H9 (cell line): ENCODE measurements at regions not wholly inside any gene's neighbourhood (a gene's known extent, or its start where the extent isn't known, plus 50 kb on each side); places are given as distances from the start of the nearest gene placed in this dataset.

Experiments
- DNase-seq: peaks from one replicate; pipeline ENCODE4 v3.0.0-alpha.2; 2017
- H2AFZ ChIP-seq: one replicate; pipeline ENCODE4 v1.6.1; 2013; ENCODE audit warnings: mild to moderate bottlenecking, low read length, control low read depth, moderate library complexity
- H2AK5ac ChIP-seq: 2 replicates; pipeline ENCODE4 v1.6.1; 2013; ENCODE audit warnings: low read length, control low read depth, mixed read lengths; ENCODE audit not compliant: insufficient read length
- H2BK120ac ChIP-seq: one replicate; pipeline ENCODE4 v1.6.1; 2013; ENCODE audit warnings: low read depth, mild to moderate bottlenecking, low read length, control low read depth, inconsistent platforms; ENCODE audit not compliant: poor library complexity, severe bottlenecking
- H2BK12ac ChIP-seq: 2 replicates; pipeline ENCODE4 v1.6.1; 2013; ENCODE audit warnings: low read length, control low read depth, mixed read lengths, low read depth; ENCODE audit not compliant: insufficient read length
- H2BK15ac ChIP-seq: 2 replicates; pipeline ENCODE4 v1.6.1; 2013; ENCODE audit warnings: low read depth, low read length, control low read depth
- H2BK20ac ChIP-seq: one replicate; pipeline ENCODE4 v1.6.1; 2013; ENCODE audit warnings: low read depth, mild to moderate bottlenecking, low read length, control low read depth, inconsistent platforms; ENCODE audit not compliant: poor library complexity, severe bottlenecking
- H2BK5ac ChIP-seq: 2 replicates; pipeline ENCODE4 v1.6.1; 2013; ENCODE audit warnings: low read length, control low read depth, mixed read lengths; ENCODE audit not compliant: insufficient read length
- H3K14ac ChIP-seq: 2 replicates; pipeline ENCODE4 v1.6.1; 2013; ENCODE audit warnings: low read length, control low read depth; ENCODE audit not compliant: insufficient read depth
- H3K18ac ChIP-seq: 2 replicates; pipeline ENCODE4 v1.6.1; 2013; ENCODE audit warnings: low read depth, mild to moderate bottlenecking, mixed read lengths, low read length, control low read depth; ENCODE audit not compliant: insufficient read length
- H3K23ac ChIP-seq: 2 replicates; pipeline ENCODE4 v1.6.1; 2013; ENCODE audit warnings: low read length, control low read depth, mixed read lengths, low read depth; ENCODE audit not compliant: insufficient read length
- H3K23me2 ChIP-seq: 2 replicates; pipeline ENCODE4 v1.6.1; 2013; ENCODE audit warnings: low read depth, mild to moderate bottlenecking, mixed read lengths, low read length, control low read depth; ENCODE audit not compliant: insufficient read length, poor library complexity, severe bottlenecking
- H3K27ac ChIP-seq: 2 replicates; pipeline ENCODE4 v1.5.1; 2013; ENCODE audit warnings: low read length, control low read depth, mixed read lengths, low read depth; ENCODE audit not compliant: insufficient read length
- H3K27me3 ChIP-seq: 2 replicates; pipeline ENCODE4 v1.6.1; 2013; ENCODE audit warnings: low read length, control low read depth, inconsistent platforms; ENCODE audit not compliant: insufficient read depth
- H3K4ac ChIP-seq: 2 replicates; pipeline ENCODE4 v1.6.1; 2013; ENCODE audit warnings: low read depth, mild to moderate bottlenecking, control low read depth, inconsistent platforms, low read length, moderate library complexity
- H3K4me1 ChIP-seq: 2 replicates; pipeline ENCODE4 v1.6.1; 2013; ENCODE audit warnings: low read length, control low read depth, inconsistent platforms; ENCODE audit not compliant: insufficient read depth
- H3K4me2 ChIP-seq: 2 replicates; pipeline ENCODE4 v1.6.1; 2013; ENCODE audit warnings: low read length, control low read depth, mixed read lengths; ENCODE audit not compliant: insufficient read length, insufficient read depth
- H3K56ac ChIP-seq: 2 replicates; pipeline ENCODE4 v1.6.1; 2013; ENCODE audit warnings: low read depth, mild to moderate bottlenecking, mixed read lengths, low read length, control low read depth; ENCODE audit not compliant: insufficient read length
- H3K79me1 ChIP-seq: 2 replicates; pipeline ENCODE4 v1.6.1; 2013; ENCODE audit warnings: low read depth, mild to moderate bottlenecking, moderate library complexity, low read length, control low read depth, inconsistent platforms; ENCODE audit not compliant: insufficient read depth, poor library complexity, severe bottlenecking
- H3K79me2 ChIP-seq: 2 replicates; pipeline ENCODE4 v1.6.1; 2013; ENCODE audit warnings: low read length, control low read depth, inconsistent platforms; ENCODE audit not compliant: insufficient read depth
- H3K9ac ChIP-seq: 2 replicates; pipeline ENCODE4 v1.6.1; 2013; ENCODE audit warnings: low read length, control low read depth, mixed read lengths; ENCODE audit not compliant: insufficient read length; ENCODE audit errors: extremely low read depth
- H3K9me3 ChIP-seq: one replicate; pipeline ENCODE4 v1.6.1; 2013; ENCODE audit warnings: low read depth, low read length, inconsistent platforms; ENCODE audit not compliant: control insufficient read depth
- H3T11ph ChIP-seq: one replicate; pipeline ENCODE4 v1.6.1; 2013; ENCODE audit warnings: mild to moderate bottlenecking, low read length, control low read depth, inconsistent platforms
- H4K20me1 ChIP-seq: one replicate; pipeline ENCODE4 v1.6.1; 2013; ENCODE audit not compliant: control insufficient read depth, insufficient read length, insufficient read depth
- H4K5ac ChIP-seq: 2 replicates; pipeline ENCODE4 v1.6.1; 2013; ENCODE audit warnings: low read depth, mild to moderate bottlenecking, mixed read lengths, low read length, control low read depth; ENCODE audit not compliant: insufficient read length
- H4K8ac ChIP-seq: replicated peaks from 2 replicates; pipeline ENCODE4 v1.6.1; 2013; ENCODE audit warnings: low read length, control low read depth, mixed read lengths, low read depth; ENCODE audit not compliant: insufficient read length
- H4K91ac ChIP-seq: 2 replicates; pipeline ENCODE4 v1.6.1; 2013; ENCODE audit warnings: low read depth, mild to moderate bottlenecking, moderate library complexity, mixed read lengths, low read length, control low read depth; ENCODE audit not compliant: insufficient read length
- H3K27ac Mint-ChIP-seq, 3 experiments: 2 replicates in 2 of 3; 3 replicates in 1 of 3; pipeline ENCODE4 v1.8.0; 2020 to 2021; ENCODE audit warnings: mixed read lengths in 3 of 3, mild to moderate bottlenecking in 1 of 3, moderate library complexity in 1 of 3
- H3K27me3 Mint-ChIP-seq: 2 replicates; pipeline ENCODE4 v1.8.0; 2021; ENCODE audit warnings: low read depth, mild to moderate bottlenecking, moderate library complexity, mixed read lengths
- H3K36me3 Mint-ChIP-seq, 3 experiments: 2 replicates in 2 of 3; 3 replicates in 1 of 3; pipeline ENCODE4 v1.8.0; 2020 to 2021; ENCODE audit warnings: low read depth in 3 of 3, mixed read lengths in 3 of 3; ENCODE audit not compliant: insufficient read depth in 1 of 3
- H3K4me1 Mint-ChIP-seq, 2 experiments: 2 replicates each; pipeline ENCODE4 v1.8.0; 2020; ENCODE audit warnings: mixed read lengths in 2 of 2
- H3K4me3 Mint-ChIP-seq, 2 experiments: 2 replicates in 1 of 2; 3 replicates in 1 of 2; pipeline ENCODE4 v1.8.0; 2020 to 2021; ENCODE audit warnings: mild to moderate bottlenecking in 2 of 2, mixed read lengths in 2 of 2, moderate library complexity in 1 of 2
- H3K9me3 Mint-ChIP-seq, 2 experiments: 2 replicates in 1 of 2; 3 replicates in 1 of 2; pipeline ENCODE4 v1.8.0; 2020; ENCODE audit warnings: mild to moderate bottlenecking in 2 of 2, mixed read lengths in 2 of 2, moderate library complexity in 1 of 2
- CTCF ChIP-seq: fragments of 200-600 bp; sonication (generic); conservative IDR thresholded peaks from 3 replicates; pipeline ENCODE4 v1.8.0; 2021; ENCODE audit warnings: antibody characterized with exemption, mild to moderate bottlenecking
- WGBS: extraction: QIAGEN DNeasy Blood & Tissue Kit; methylation state at CpG from one replicate; pipeline ENCODE4 v1.1.7; 2013; ENCODE audit warnings: missing lambda C conversion rate, low lambda C conversion rate, mixed read lengths; ENCODE audit not compliant: insufficient read length; ENCODE audit errors: extremely low coverage; 5-methylcytosine and 5-hydroxymethylcytosine counted together

GRCh38 chr16:6618874-6619273, 713.8 kb upstream of the RBFOX1 start:
- no peak overlapping the region for H2BK12ac ChIP-seq
- no peak overlapping the region for H2BK15ac ChIP-seq
- no peak overlapping the region for H3K23ac ChIP-seq
- Mint-ChIP-seq H3K36me3 (peaks cover 6 to 11% (median 8%) of the 10 kb centered on the region in 3 experiments; a peak in 6 of 7 replicates), H3K4me3 (no peak overlapping the region; a peak in 1 of 5 replicates), H3K27me3 (no peaks in the 10 kb centered on the region), H3K9me3 (peaks cover 7 to 12% of the 10 kb centered on the region in 2 experiments), H3K4me1 (no peaks in the 10 kb centered on the region), H3K27ac (peak overlapping the region in 1 of 3 experiments; percentile 73; a peak in 1 of 7 replicates)
- H2AFZ ChIP-seq, result no peak overlapping the region
- DNase-seq, result no peak
- no peaks in the 10 kb centered on the region for H4K20me1 ChIP-seq
- H3K4me1 ChIP-seq, result no peaks in the 10 kb centered on the region
- no peak overlapping the region for H3K56ac ChIP-seq
- no peak overlapping the region for H4K5ac ChIP-seq
- H3K9me3 ChIP-seq, result no peaks in the 10 kb centered on the region
- H2BK5ac ChIP-seq, result no peak overlapping the region
- no peaks in the 10 kb centered on the region for H3K79me2 ChIP-seq
- H3K27ac ChIP-seq, result no peak overlapping the region
- no peak overlapping the region for H3K14ac ChIP-seq
- no peaks in the 10 kb centered on the region for H3K79me1 ChIP-seq
- H3K27me3 ChIP-seq, result no peaks in the 10 kb centered on the region
- no peak overlapping the region for H4K8ac ChIP-seq
- no CpG with 5 or more reads among the region's 5 CpGs for WGBS
- H3K4me2 ChIP-seq, result no peak overlapping the region
- H3K9ac ChIP-seq, result no peak overlapping the region
- no peak overlapping the region for H2AK5ac ChIP-seq
- H3K23me2 ChIP-seq, result no peaks in the 10 kb centered on the region
- no peak overlapping the region for H3K18ac ChIP-seq
- H3K4ac ChIP-seq, result no peak overlapping the region
- H2BK20ac ChIP-seq, result no peak overlapping the region
- no peak overlapping the region for H3T11ph ChIP-seq
- no peak for TF ChIP-seq CTCF
- H2BK120ac ChIP-seq, result no peak overlapping the region
- no peak overlapping the region for H4K91ac ChIP-seq
